ENCODE measurements at regions not wholly inside any gene's neighbourhood (a gene's known extent, or its start where the extent isn't known, plus 50 kb on each side); places are given as distances from the start of the nearest gene placed in this dataset.

GRCh38 chr2:64402876-64403275, 51.1 kb upstream of the LGALSL start:
- DNase-seq (ENCODE audit: low read depth) = no peak

GRCh38 chr2:64403426-64403825, 50.5 kb upstream of the LGALSL start:
- DNase-seq (ENCODE audit: low read depth) = no peak

- no peak for DNase-seq (ENCODE audit: low read depth)
These were observed 49.8 kb upstream of the LGALSL start for GRCh38 chr2:64404002-64404731.
